ENCODE measurements at regions not wholly inside any gene's neighbourhood (a gene's known extent, or its start where the extent isn't known, plus 50 kb on each side); places are given as distances from the start of the nearest gene placed in this dataset.
A peak's percentile ranks its signal among the peaks of the same experiment; 100 is the strongest.
"Not testable (repeated sequence)": the region's sequence is repeated elsewhere in the genome, so short reads cannot be mapped to it uniquely, and the experiment has no call there.

- H3K4me3 ChIP-seq (ENCODE audit: low read length) = no peak overlapping the region
- H3K4me1 ChIP-seq (ENCODE audit: control insufficient read depth, insufficient read depth, low read length) = no peaks in the 10 kb centered on the region
- no peaks in the 10 kb centered on the region for H3K36me3 ChIP-seq (ENCODE audit: control insufficient read depth, insufficient read depth, low read length, severe bottlenecking)
- DNase-seq (ENCODE audit: low read depth) = no peak
- H3K27me3 ChIP-seq (replicated peaks; ENCODE audit: control insufficient read depth, insufficient read depth, low read length) = no peaks in the 10 kb centered on the region
- no peaks in the 10 kb centered on the region for H3K9me3 ChIP-seq (ENCODE audit: control insufficient read depth, low read length)
- no peak overlapping the region for H3K9ac ChIP-seq (ENCODE audit: low read length)
Measured at GRCh38 chr13:71382285-71382684, 484.7 kb downstream of the DACH1 start.

- Histone ChIP-seq H3K4me1 (ENCODE audit: control insufficient read depth, insufficient read depth, low read length) (no peaks in the 10 kb centered on the region), H3K9me3 (ENCODE audit: control insufficient read depth, low read length) (no peaks in the 10 kb centered on the region), H3K36me3 (ENCODE audit: control insufficient read depth, insufficient read depth, low read length, severe bottlenecking) (no peaks in the 10 kb centered on the region), H3K4me3 (ENCODE audit: low read length) (no peak overlapping the region), H3K27me3 (replicated peaks; ENCODE audit: control insufficient read depth, insufficient read depth, low read length) (no peaks in the 10 kb centered on the region), H3K9ac (ENCODE audit: low read length) (no peak overlapping the region)
- DNase-seq (ENCODE audit: low read depth) = no peak
Measured at GRCh38 chr13:71380191-71380590, 486.8 kb downstream of the DACH1 start.

GRCh38 chr13:71378961-71379905 is 487.8 kb downstream of the DACH1 start:
- H3K4me3 ChIP-seq (ENCODE audit: low read length) = peak overlapping the region; percentile 39
- peak overlapping the region; percentile 13 for H3K9ac ChIP-seq (ENCODE audit: low read length)
- no peaks in the 10 kb centered on the region for H3K4me1 ChIP-seq (ENCODE audit: control insufficient read depth, insufficient read depth, low read length)
- DNase-seq (ENCODE audit: low read depth) = peak; percentile 1
- H3K9me3 ChIP-seq (ENCODE audit: control insufficient read depth, low read length) = no peaks in the 10 kb centered on the region
- no peaks in the 10 kb centered on the region for H3K27me3 ChIP-seq (replicated peaks; ENCODE audit: control insufficient read depth, insufficient read depth, low read length)
- no peaks in the 10 kb centered on the region for H3K36me3 ChIP-seq (ENCODE audit: control insufficient read depth, insufficient read depth, low read length, severe bottlenecking)

- no peak for DNase-seq (ENCODE audit: low read depth)
- H3K27me3 ChIP-seq (replicated peaks; ENCODE audit: control insufficient read depth, insufficient read depth, low read length) = no peaks in the 10 kb centered on the region
- H3K4me3 ChIP-seq (ENCODE audit: low read length) = no peak overlapping the region
- no peak overlapping the region for H3K9ac ChIP-seq (ENCODE audit: low read length)
- no peaks in the 10 kb centered on the region for H3K36me3 ChIP-seq (ENCODE audit: control insufficient read depth, insufficient read depth, low read length, severe bottlenecking)
- H3K4me1 ChIP-seq (ENCODE audit: control insufficient read depth, insufficient read depth, low read length) = no peaks in the 10 kb centered on the region
- no peaks in the 10 kb centered on the region for H3K9me3 ChIP-seq (ENCODE audit: control insufficient read depth, low read length)
Measured at GRCh38 chr13:71374471-71375049, 492.4 kb downstream of the DACH1 start.

- DNase-seq (ENCODE audit: low read depth) = no peak
- no peak overlapping the region for H3K4me3 ChIP-seq (ENCODE audit: low read length)
- H3K9ac ChIP-seq (ENCODE audit: low read length) = no peak overlapping the region
- no peaks in the 10 kb centered on the region for H3K36me3 ChIP-seq (ENCODE audit: control insufficient read depth, insufficient read depth, low read length, severe bottlenecking)
- no peaks in the 10 kb centered on the region for H3K27me3 ChIP-seq (replicated peaks; ENCODE audit: control insufficient read depth, insufficient read depth, low read length)
- H3K4me1 ChIP-seq (ENCODE audit: control insufficient read depth, insufficient read depth, low read length) = no peaks in the 10 kb centered on the region
- no peaks in the 10 kb centered on the region for H3K9me3 ChIP-seq (ENCODE audit: control insufficient read depth, low read length)
Measured at GRCh38 chr13:71368336-71368735, 498.7 kb downstream of the DACH1 start.

- Histone ChIP-seq H3K9me3 (ENCODE audit: control insufficient read depth, low read length) (no peaks in the 10 kb centered on the region), H3K9ac (ENCODE audit: low read length) (no peak overlapping the region), H3K4me3 (ENCODE audit: low read length) (no peak overlapping the region), H3K36me3 (ENCODE audit: control insufficient read depth, insufficient read depth, low read length, severe bottlenecking) (no peaks in the 10 kb centered on the region), H3K4me1 (ENCODE audit: control insufficient read depth, insufficient read depth, low read length) (no peaks in the 10 kb centered on the region), H3K27me3 (replicated peaks; ENCODE audit: control insufficient read depth, insufficient read depth, low read length) (no peaks in the 10 kb centered on the region)
- DNase-seq (ENCODE audit: low read depth) = no peak
Measured at GRCh38 chr13:71360041-71360440, 507.0 kb downstream of the DACH1 start.

GRCh38 chr13:71359641-71360040 is 507.4 kb downstream of the DACH1 start:
- Histone ChIP-seq H3K4me1 (ENCODE audit: control insufficient read depth, insufficient read depth, low read length) (no peaks in the 10 kb centered on the region), H3K4me3 (ENCODE audit: low read length) (no peak overlapping the region), H3K36me3 (ENCODE audit: control insufficient read depth, insufficient read depth, low read length, severe bottlenecking) (no peaks in the 10 kb centered on the region), H3K27me3 (replicated peaks; ENCODE audit: control insufficient read depth, insufficient read depth, low read length) (no peaks in the 10 kb centered on the region), H3K9ac (ENCODE audit: low read length) (no peak overlapping the region), H3K9me3 (ENCODE audit: control insufficient read depth, low read length) (no peaks in the 10 kb centered on the region)
- DNase-seq (ENCODE audit: low read depth) = no peak

GRCh38 chr13:71358218-71358617 is 508.8 kb downstream of the DACH1 start:
- Histone ChIP-seq H3K4me3 (ENCODE audit: low read length) (no peak overlapping the region), H3K9me3 (ENCODE audit: control insufficient read depth, low read length) (no peaks in the 10 kb centered on the region), H3K36me3 (ENCODE audit: control insufficient read depth, insufficient read depth, low read length, severe bottlenecking) (no peaks in the 10 kb centered on the region), H3K27me3 (replicated peaks; ENCODE audit: control insufficient read depth, insufficient read depth, low read length) (no peaks in the 10 kb centered on the region), H3K9ac (ENCODE audit: low read length) (no peak overlapping the region), H3K4me1 (ENCODE audit: control insufficient read depth, insufficient read depth, low read length) (no peaks in the 10 kb centered on the region)
- no peak for DNase-seq (ENCODE audit: low read depth)

- Histone ChIP-seq H3K27me3 (replicated peaks; ENCODE audit: control insufficient read depth, insufficient read depth, low read length) (no peaks in the 10 kb centered on the region), H3K4me1 (ENCODE audit: control insufficient read depth, insufficient read depth, low read length) (no peaks in the 10 kb centered on the region), H3K9me3 (ENCODE audit: control insufficient read depth, low read length) (no peaks in the 10 kb centered on the region), H3K4me3 (ENCODE audit: low read length) (no peak overlapping the region), H3K36me3 (ENCODE audit: control insufficient read depth, insufficient read depth, low read length, severe bottlenecking) (no peaks in the 10 kb centered on the region), H3K9ac (ENCODE audit: low read length) (no peak overlapping the region)
- DNase-seq (ENCODE audit: low read depth) = no peak
Measured at GRCh38 chr13:71355010-71355409, 512.0 kb downstream of the DACH1 start.

GRCh38 chr13:71350886-71351285 is 516.1 kb downstream of the DACH1 start:
- no peak for DNase-seq (ENCODE audit: low read depth)
- no peak overlapping the region for H3K9ac ChIP-seq (ENCODE audit: low read length)
- H3K4me1 ChIP-seq (ENCODE audit: control insufficient read depth, insufficient read depth, low read length) = no peaks in the 10 kb centered on the region
- no peak overlapping the region for H3K4me3 ChIP-seq (ENCODE audit: low read length)
- no peaks in the 10 kb centered on the region for H3K36me3 ChIP-seq (ENCODE audit: control insufficient read depth, insufficient read depth, low read length, severe bottlenecking)
- no peaks in the 10 kb centered on the region for H3K27me3 ChIP-seq (replicated peaks; ENCODE audit: control insufficient read depth, insufficient read depth, low read length)
- H3K9me3 ChIP-seq (ENCODE audit: control insufficient read depth, low read length) = no peaks in the 10 kb centered on the region

- not testable (repeated sequence) for H3K36me3 ChIP-seq (ENCODE audit: control insufficient read depth, insufficient read depth, low read length, severe bottlenecking); H3K4me3 ChIP-seq (ENCODE audit: low read length); DNase-seq (ENCODE audit: low read depth); H3K9ac ChIP-seq (ENCODE audit: low read length); H3K4me1 ChIP-seq (ENCODE audit: control insufficient read depth, insufficient read depth, low read length); H3K9me3 ChIP-seq (ENCODE audit: control insufficient read depth, low read length); H3K27me3 ChIP-seq (replicated peaks; ENCODE audit: control insufficient read depth, insufficient read depth, low read length)
Measured at GRCh38 chr13:71345856-71346255, 521.1 kb downstream of the DACH1 start.

All from adipocyte (in vitro differentiated cells).